ENCODE measurements at regions not wholly inside any gene's neighbourhood (a gene's known extent, or its start where the extent isn't known, plus 50 kb on each side); places are given as distances from the start of the nearest gene placed in this dataset.

DNA sequence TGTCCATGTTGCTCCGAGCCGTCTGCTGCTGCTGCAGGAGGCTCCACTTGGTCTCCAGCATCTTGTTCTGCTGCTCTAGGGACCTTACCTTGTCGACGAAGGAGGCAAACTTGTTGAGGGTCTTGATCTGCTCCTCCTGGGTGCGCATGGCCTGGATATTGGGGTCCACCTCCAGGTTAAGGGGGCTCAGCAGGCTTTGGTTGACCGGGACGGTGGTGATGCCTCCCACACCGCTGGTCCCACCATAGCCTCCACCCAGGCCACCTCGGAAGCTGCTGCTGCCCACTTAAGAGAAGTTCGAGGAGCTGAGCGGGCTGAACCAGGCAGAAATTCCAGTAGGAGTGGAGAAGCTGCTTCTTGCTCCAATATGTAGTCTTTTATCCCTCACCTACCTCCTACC lies 180.7 kb upstream of the SYNPR start:
- H3K36me3 Mint-ChIP-seq: peaks cover 11% of the 10 kb centered on the region
- POLR2A ChIA-PET: no interaction called here
- H3K4me3 Mint-ChIP-seq: no peak overlapping the region
- ATAC-seq: no peak
- CTCF ChIA-PET: interaction anchor here (2.5 kb wide), 1 partner anchor 131 kb away, joined by 9 read pairs; no protein-coding TSS in a partner anchor
- H3K27ac Mint-ChIP-seq: no peak overlapping the region
- H3K27me3 Mint-ChIP-seq (ENCODE audit: low read depth): no peaks in the 10 kb centered on the region
- H3K4me1 Mint-ChIP-seq: peaks cover 27% of the 10 kb centered on the region
- no peak for DNase-seq (ENCODE audit: low spot score)
- TF ChIP-seq GRHL2 (CRISPR knock-in tag; IDR thresholded peaks at IDR 0.05; ENCODE audit: insufficient replicate concordance, severe bottlenecking): no peak
- no peak for TF ChIP-seq ZNF317 (CRISPR knock-in tag; IDR thresholded peaks at IDR 0.05; ENCODE audit: borderline replicate concordance, low read depth)
- no peak for TF ChIP-seq TEAD4 (CRISPR knock-in tag; IDR thresholded peaks at IDR 0.05)
- no peak for TF ChIP-seq CREB1 (CRISPR knock-in tag; IDR thresholded peaks at IDR 0.05)
- TF ChIP-seq HMGA2 (CRISPR knock-in tag; IDR thresholded peaks at IDR 0.05): no peak
- TF ChIP-seq, protein P1, sequence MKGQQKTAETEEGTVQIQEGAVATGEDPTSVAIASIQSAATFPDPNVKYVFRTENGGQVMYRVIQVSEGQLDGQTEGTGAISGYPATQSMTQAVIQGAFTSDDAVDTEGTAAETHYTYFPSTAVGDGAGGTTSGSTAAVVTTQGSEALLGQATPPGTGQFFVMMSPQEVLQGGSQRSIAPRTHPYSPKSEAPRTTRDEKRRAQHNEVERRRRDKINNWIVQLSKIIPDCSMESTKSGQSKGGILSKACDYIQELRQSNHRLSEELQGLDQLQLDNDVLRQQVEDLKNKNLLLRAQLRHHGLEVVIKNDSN (CRISPR knock-in tag; IDR thresholded peaks at IDR 0.05): no peak
- TF ChIP-seq ZNF121 (CRISPR knock-in tag; IDR thresholded peaks at IDR 0.05): no peak
- TF ChIP-seq, protein P2, sequence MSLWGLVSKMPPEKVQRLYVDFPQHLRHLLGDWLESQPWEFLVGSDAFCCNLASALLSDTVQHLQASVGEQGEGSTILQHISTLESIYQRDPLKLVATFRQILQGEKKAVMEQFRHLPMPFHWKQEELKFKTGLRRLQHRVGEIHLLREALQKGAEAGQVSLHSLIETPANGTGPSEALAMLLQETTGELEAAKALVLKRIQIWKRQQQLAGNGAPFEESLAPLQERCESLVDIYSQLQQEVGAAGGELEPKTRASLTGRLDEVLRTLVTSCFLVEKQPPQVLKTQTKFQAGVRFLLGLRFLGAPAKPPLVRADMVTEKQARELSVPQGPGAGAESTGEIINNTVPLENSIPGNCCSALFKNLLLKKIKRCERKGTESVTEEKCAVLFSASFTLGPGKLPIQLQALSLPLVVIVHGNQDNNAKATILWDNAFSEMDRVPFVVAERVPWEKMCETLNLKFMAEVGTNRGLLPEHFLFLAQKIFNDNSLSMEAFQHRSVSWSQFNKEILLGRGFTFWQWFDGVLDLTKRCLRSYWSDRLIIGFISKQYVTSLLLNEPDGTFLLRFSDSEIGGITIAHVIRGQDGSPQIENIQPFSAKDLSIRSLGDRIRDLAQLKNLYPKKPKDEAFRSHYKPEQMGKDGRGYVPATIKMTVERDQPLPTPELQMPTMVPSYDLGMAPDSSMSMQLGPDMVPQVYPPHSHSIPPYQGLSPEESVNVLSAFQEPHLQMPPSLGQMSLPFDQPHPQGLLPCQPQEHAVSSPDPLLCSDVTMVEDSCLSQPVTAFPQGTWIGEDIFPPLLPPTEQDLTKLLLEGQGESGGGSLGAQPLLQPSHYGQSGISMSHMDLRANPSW (CRISPR knock-in tag; conservative IDR thresholded peaks at IDR 0.05; ENCODE audit: low read depth): no peak
- no peak for TF ChIP-seq FOXP1 (CRISPR knock-in tag; IDR thresholded peaks at IDR 0.05; ENCODE audit: borderline replicate concordance)
- no peak for TF ChIP-seq PRRX2 (CRISPR knock-in tag; IDR thresholded peaks at IDR 0.05)
- TF ChIP-seq, protein P3, sequence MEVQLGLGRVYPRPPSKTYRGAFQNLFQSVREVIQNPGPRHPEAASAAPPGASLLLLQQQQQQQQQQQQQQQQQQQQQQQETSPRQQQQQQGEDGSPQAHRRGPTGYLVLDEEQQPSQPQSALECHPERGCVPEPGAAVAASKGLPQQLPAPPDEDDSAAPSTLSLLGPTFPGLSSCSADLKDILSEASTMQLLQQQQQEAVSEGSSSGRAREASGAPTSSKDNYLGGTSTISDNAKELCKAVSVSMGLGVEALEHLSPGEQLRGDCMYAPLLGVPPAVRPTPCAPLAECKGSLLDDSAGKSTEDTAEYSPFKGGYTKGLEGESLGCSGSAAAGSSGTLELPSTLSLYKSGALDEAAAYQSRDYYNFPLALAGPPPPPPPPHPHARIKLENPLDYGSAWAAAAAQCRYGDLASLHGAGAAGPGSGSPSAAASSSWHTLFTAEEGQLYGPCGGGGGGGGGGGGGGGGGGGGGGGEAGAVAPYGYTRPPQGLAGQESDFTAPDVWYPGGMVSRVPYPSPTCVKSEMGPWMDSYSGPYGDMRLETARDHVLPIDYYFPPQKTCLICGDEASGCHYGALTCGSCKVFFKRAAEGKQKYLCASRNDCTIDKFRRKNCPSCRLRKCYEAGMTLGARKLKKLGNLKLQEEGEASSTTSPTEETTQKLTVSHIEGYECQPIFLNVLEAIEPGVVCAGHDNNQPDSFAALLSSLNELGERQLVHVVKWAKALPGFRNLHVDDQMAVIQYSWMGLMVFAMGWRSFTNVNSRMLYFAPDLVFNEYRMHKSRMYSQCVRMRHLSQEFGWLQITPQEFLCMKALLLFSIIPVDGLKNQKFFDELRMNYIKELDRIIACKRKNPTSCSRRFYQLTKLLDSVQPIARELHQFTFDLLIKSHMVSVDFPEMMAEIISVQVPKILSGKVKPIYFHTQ (CRISPR knock-in tag; IDR thresholded peaks at IDR 0.05): no peak
- TF ChIP-seq, protein P4, sequence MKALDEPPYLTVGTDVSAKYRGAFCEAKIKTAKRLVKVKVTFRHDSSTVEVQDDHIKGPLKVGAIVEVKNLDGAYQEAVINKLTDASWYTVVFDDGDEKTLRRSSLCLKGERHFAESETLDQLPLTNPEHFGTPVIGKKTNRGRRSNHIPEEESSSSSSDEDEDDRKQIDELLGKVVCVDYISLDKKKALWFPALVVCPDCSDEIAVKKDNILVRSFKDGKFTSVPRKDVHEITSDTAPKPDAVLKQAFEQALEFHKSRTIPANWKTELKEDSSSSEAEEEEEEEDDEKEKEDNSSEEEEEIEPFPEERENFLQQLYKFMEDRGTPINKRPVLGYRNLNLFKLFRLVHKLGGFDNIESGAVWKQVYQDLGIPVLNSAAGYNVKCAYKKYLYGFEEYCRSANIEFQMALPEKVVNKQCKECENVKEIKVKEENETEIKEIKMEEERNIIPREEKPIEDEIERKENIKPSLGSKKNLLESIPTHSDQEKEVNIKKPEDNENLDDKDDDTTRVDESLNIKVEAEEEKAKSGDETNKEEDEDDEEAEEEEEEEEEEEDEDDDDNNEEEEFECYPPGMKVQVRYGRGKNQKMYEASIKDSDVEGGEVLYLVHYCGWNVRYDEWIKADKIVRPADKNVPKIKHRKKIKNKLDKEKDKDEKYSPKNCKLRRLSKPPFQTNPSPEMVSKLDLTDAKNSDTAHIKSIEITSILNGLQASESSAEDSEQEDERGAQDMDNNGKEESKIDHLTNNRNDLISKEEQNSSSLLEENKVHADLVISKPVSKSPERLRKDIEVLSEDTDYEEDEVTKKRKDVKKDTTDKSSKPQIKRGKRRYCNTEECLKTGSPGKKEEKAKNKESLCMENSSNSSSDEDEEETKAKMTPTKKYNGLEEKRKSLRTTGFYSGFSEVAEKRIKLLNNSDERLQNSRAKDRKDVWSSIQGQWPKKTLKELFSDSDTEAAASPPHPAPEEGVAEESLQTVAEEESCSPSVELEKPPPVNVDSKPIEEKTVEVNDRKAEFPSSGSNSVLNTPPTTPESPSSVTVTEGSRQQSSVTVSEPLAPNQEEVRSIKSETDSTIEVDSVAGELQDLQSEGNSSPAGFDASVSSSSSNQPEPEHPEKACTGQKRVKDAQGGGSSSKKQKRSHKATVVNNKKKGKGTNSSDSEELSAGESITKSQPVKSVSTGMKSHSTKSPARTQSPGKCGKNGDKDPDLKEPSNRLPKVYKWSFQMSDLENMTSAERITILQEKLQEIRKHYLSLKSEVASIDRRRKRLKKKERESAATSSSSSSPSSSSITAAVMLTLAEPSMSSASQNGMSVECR (CRISPR knock-in tag; IDR thresholded peaks at IDR 0.05; ENCODE audit: borderline replicate concordance): no peak
- TF ChIP-seq, protein P5, sequence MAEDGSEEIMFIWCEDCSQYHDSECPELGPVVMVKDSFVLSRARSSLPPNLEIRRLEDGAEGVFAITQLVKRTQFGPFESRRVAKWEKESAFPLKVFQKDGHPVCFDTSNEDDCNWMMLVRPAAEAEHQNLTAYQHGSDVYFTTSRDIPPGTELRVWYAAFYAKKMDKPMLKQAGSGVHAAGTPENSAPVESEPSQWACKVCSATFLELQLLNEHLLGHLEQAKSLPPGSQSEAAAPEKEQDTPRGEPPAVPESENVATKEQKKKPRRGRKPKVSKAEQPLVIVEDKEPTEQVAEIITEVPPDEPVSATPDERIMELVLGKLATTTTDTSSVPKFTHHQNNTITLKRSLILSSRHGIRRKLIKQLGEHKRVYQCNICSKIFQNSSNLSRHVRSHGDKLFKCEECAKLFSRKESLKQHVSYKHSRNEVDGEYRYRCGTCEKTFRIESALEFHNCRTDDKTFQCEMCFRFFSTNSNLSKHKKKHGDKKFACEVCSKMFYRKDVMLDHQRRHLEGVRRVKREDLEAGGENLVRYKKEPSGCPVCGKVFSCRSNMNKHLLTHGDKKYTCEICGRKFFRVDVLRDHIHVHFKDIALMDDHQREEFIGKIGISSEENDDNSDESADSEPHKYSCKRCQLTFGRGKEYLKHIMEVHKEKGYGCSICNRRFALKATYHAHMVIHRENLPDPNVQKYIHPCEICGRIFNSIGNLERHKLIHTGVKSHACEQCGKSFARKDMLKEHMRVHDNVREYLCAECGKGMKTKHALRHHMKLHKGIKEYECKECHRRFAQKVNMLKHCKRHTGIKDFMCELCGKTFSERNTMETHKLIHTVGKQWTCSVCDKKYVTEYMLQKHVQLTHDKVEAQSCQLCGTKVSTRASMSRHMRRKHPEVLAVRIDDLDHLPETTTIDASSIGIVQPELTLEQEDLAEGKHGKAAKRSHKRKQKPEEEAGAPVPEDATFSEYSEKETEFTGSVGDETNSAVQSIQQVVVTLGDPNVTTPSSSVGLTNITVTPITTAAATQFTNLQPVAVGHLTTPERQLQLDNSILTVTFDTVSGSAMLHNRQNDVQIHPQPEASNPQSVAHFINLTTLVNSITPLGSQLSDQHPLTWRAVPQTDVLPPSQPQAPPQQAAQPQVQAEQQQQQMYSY (CRISPR knock-in tag; IDR thresholded peaks at IDR 0.05): no peak
- TF ChIP-seq, protein P6, sequence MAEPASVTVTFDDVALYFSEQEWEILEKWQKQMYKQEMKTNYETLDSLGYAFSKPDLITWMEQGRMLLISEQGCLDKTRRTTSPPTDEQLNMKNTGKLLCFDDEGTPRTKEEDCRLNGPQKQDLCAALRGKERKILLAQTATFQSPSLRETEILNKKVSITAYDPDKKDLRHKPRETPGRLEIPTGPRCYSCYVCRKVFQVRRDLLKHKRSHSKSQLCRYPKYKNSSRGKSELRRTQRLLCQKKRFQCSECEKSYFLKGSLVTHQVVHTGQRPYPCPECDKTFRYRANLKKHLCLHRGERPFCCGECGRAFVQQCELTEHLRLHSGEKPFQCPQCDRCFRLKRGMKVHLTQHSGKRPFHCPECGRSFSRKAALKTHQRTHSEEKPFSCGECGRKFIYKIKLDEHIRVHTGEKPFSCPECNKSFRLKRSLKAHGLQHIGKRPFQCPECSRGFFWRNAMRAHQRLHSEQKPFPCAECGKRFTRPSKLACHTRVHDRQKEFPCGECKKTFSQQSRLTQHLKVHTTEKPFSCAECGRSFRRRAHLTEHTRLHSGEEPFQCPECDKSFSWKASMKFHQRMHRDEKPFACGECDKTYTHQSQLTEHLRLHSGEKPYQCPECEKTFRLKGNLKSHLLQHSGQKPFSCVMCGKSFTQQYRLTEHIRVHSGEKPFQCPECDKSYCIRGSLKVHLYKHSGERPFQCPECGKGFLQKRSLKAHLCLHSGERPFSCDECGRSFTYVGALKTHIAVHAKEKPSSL (CRISPR knock-in tag; conservative IDR thresholded peaks at IDR 0.05): no peak
- TF ChIP-seq SMAD3 (CRISPR knock-in tag; IDR thresholded peaks at IDR 0.05; ENCODE audit: borderline replicate concordance): no peak
- peaks cover 12% of the 10 kb centered on the region for H3K9me3 Mint-ChIP-seq
